OCI-LY7 (cell line): ENCODE measurements at regions not wholly inside any gene's neighbourhood (a gene's known extent, or its start where the extent isn't known, plus 50 kb on each side); places are given as distances from the start of the nearest gene placed in this dataset.

Source experiments
- BruUV-seq: library from RNA; stranded (reverse); fragments of 400-500 nt; replicated peaks from 2 replicates; lab custom pipeline; 2021; lab: Mats Ljungman, UMichigan
- CTCF ChIA-PET: fragments of 300-600 bp; sonication (Branson Sonifier 250); formaldehyde crosslinking; loops from one replicate; lab custom pipeline; 2022; ENCODE audit warnings: antibody characterized with exemption; ENCODE audit not compliant: unreplicated experiment; lab: Charles Lee
- POLR2A ChIA-PET: fragments of 300-600 bp; sonication (Branson Sonifier 250); formaldehyde crosslinking; loops from one replicate; lab custom pipeline; 2022; ENCODE audit warnings: antibody characterized with exemption; lab: Charles Lee
- DNase-seq: peaks from one replicate; pipeline ENCODE4 v3.0.0-alpha.2; 2015; ENCODE audit warnings: low spot score
- H2AFZ ChIP-seq: fragments of 200-600 bp; sonication (generic), shearing (Covaris generic); 2 replicates; pipeline ENCODE4 v1.6.1; 2014; ENCODE audit warnings: mild to moderate bottlenecking, antibody characterized with exemption, low read length, moderate library complexity
- H3K27ac ChIP-seq: fragments of 200-600 bp; sonication (generic); 2 replicates; pipeline ENCODE4 v1.5.1; 2014; ENCODE audit warnings: mixed run types, low read depth, mild to moderate bottlenecking, moderate library complexity, low read length, inconsistent platforms; ENCODE audit not compliant: poor library complexity, severe bottlenecking
- H3K36me3 ChIP-seq: fragments of 200-600 bp; sonication (generic); 2 replicates; pipeline ENCODE4 v1.6.1; 2014; ENCODE audit warnings: mild to moderate bottlenecking, antibody characterized with exemption, low read length, moderate library complexity, mixed read lengths; ENCODE audit not compliant: insufficient read depth
- H3K4me1 ChIP-seq: fragments of 200-600 bp; sonication (generic); 2 replicates; pipeline ENCODE4 v1.5.1; 2014; ENCODE audit warnings: mild to moderate bottlenecking, low read length; ENCODE audit not compliant: insufficient read depth, poor library complexity, severe bottlenecking
- H3K4me2 ChIP-seq: fragments of 200-600 bp; sonication (generic); 2 replicates; pipeline ENCODE4 v1.6.1; 2014; ENCODE audit warnings: mild to moderate bottlenecking, low read length
- H3K4me3 ChIP-seq: fragments of 200-600 bp; sonication (generic); 2 replicates; pipeline ENCODE4 v1.5.1; 2014; ENCODE audit warnings: mild to moderate bottlenecking, low read depth, low read length; ENCODE audit not compliant: poor library complexity, severe bottlenecking
- H3K79me2 ChIP-seq: fragments of 200-600 bp; sonication (generic); 2 replicates; pipeline ENCODE4 v1.6.1; 2016; ENCODE audit warnings: low read depth, mild to moderate bottlenecking, low read length, moderate library complexity, mixed read lengths; ENCODE audit not compliant: insufficient read depth
- H3K9me2 ChIP-seq: fragments of 200-600 bp; sonication (generic); 2 replicates; pipeline ENCODE4 v1.6.1; 2016; ENCODE audit warnings: mild to moderate bottlenecking, low read length, mixed read lengths; ENCODE audit not compliant: insufficient read depth
- H3K9me3 ChIP-seq: fragments of 200-600 bp; sonication (generic); 2 replicates; pipeline ENCODE4 v1.6.1; 2014; ENCODE audit warnings: mild to moderate bottlenecking, mixed run types, low read length, mixed read lengths
- H4K20me1 ChIP-seq: fragments of 200-600 bp; sonication (generic); 2 replicates; pipeline ENCODE4 v1.6.1; 2014; ENCODE audit warnings: mild to moderate bottlenecking, antibody characterized with exemption, low read length, moderate library complexity, mixed read lengths; ENCODE audit not compliant: insufficient read depth
- EZH2phosphoT487 ChIP-seq: fragments of 200-600 bp; sonication (generic); IDR thresholded peaks from 2 replicates; pipeline ENCODE4 v1.6.1; 2018; ENCODE audit warnings: low read depth, borderline replicate concordance, mild to moderate bottlenecking, mixed run types, antibody characterized with exemption, low read length, moderate library complexity, mixed read lengths
- intact Hi-C: fragments of 100-400 bp; cut with micrococcal nuclease; formaldehyde crosslinking; loops from one replicate; pipeline ENCODE4 v1.10.0; 2022; ENCODE audit not compliant: unreplicated experiment
- TF ChIP-seq, protein P1 (sequence below): fragments of 200-600 bp; sonication (generic); conservative IDR thresholded peaks from 2 replicates; pipeline ENCODE4 v1.5.1; 2014; ENCODE audit warnings: mild to moderate bottlenecking, antibody characterized with exemption, low read length, moderate library complexity, mixed read lengths

DNA sequence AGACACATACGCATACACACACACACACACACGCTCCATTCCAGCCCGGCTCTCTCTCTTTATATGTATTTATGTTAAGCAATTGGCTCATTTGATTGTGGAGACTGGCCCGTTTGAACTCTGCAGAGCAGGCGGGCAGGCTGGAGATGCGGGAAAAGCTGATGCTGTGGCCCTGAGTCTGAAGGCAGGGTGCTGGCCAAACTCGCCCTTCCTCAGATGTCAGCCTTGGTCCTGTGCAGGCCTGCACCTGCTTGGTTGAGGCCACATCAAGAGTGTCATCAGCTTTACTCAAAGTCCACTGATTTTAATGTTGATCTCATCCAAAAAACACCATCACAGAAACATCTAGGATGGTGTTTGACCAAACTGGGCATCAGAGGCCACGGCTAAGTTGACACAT, 569.3 kb downstream of the TBC1D22A start:
- intact Hi-C loops: no loop called here
- Histone ChIP-seq H3K79me2 (no peaks in the 10 kb centered on the region), H3K4me3 (no peak overlapping the region), H3K36me3 (no peaks in the 10 kb centered on the region), H4K20me1 (no peaks in the 10 kb centered on the region), H3K4me1 (no peaks in the 10 kb centered on the region), H3K4me2 (no peak overlapping the region), H3K9me2 (no peaks in the 10 kb centered on the region), H3K27ac (no peak overlapping the region), H2AFZ (no peak overlapping the region), H3K9me3 (no peaks in the 10 kb centered on the region)
- BruUV-seq: no TSS peak
- ChIA-PET CTCF (no interaction called here), POLR2A (interaction anchor here (0.6 kb wide), 1 partner anchor 1113 kb away, joined by 5 read pairs; no protein-coding TSS in a partner anchor)
- DNase-seq: no peak
- no peak for TF ChIP-seq EZH2phosphoT487
- TF ChIP-seq, protein P1, sequence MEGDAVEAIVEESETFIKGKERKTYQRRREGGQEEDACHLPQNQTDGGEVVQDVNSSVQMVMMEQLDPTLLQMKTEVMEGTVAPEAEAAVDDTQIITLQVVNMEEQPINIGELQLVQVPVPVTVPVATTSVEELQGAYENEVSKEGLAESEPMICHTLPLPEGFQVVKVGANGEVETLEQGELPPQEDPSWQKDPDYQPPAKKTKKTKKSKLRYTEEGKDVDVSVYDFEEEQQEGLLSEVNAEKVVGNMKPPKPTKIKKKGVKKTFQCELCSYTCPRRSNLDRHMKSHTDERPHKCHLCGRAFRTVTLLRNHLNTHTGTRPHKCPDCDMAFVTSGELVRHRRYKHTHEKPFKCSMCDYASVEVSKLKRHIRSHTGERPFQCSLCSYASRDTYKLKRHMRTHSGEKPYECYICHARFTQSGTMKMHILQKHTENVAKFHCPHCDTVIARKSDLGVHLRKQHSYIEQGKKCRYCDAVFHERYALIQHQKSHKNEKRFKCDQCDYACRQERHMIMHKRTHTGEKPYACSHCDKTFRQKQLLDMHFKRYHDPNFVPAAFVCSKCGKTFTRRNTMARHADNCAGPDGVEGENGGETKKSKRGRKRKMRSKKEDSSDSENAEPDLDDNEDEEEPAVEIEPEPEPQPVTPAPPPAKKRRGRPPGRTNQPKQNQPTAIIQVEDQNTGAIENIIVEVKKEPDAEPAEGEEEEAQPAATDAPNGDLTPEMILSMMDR: no peak

DNA sequence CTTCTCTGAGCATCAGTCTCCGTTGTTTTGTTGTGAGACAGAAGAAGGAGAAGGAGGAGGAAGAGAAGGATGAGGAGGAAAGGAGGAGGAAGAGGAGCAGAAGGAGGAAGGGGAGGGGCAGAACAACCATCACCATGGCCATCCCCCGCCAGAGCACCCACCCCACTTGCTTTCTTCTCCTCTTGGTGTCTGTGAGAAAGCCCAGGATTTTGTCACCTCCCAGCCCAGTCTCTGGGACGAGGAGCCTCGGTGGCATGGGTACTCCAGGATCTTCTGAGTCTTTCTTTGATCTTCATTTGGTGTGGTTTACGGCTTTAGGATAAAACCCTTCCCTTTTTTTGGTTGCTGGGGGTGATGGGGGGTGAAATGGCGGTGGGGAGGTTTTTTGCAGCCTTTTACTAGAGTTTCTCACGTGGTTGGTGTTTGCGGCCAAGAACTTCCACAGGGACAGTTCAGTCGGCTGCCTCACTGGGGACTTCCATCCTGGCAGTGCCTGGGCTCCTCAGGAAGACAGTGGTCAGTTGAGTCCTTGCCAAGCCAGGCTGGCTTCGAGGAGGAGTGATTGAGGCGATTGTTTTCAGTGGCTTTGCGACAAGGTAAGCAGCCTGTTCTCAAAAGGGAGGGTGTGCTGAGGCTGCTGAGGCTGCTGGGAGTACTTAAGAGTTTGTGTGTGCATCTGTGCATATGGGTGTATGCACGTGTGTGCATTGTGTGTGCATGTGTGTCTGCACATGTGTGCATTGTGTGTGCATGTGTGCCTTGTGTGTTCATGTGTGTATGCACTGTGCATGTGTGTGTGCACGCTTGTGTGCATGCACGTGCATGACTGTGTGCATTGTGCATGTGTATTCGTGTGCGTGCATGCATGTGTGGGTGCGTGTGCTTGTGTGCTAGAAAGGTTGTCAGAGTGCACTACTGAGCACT, 567.5 kb downstream of the TBC1D22A start:
- intact Hi-C loops: no loop called here
- no TSS peak for BruUV-seq

More for the DNA sequence above, 567.5 kb downstream of the TBC1D22A start:
- no peak for DNase-seq
- H3K4me1 ChIP-seq: no peaks in the 10 kb centered on the region
- H2AFZ ChIP-seq: no peak overlapping the region
- H3K9me3 ChIP-seq: no peaks in the 10 kb centered on the region
- POLR2A ChIA-PET: no interaction called here
- no peak overlapping the region for H3K27ac ChIP-seq
- no peaks in the 10 kb centered on the region for H3K36me3 ChIP-seq
- CTCF ChIA-PET: no interaction called here
- no peak for TF ChIP-seq EZH2phosphoT487
- TF ChIP-seq, protein P1: no peak
- no peaks in the 10 kb centered on the region for H4K20me1 ChIP-seq
- no peaks in the 10 kb centered on the region for H3K9me2 ChIP-seq
- H3K79me2 ChIP-seq: no peaks in the 10 kb centered on the region
- H3K4me3 ChIP-seq: no peak overlapping the region
- H3K4me2 ChIP-seq: no peak overlapping the region
